ENCODE measurements at regions not wholly inside any gene's neighbourhood (a gene's known extent, or its start where the extent isn't known, plus 50 kb on each side); places are given as distances from the start of the nearest gene placed in this dataset.

GRCh38 chr6:103784117-103784516 is 1075.6 kb downstream of the HACE1 start:
- H3K9me3 ChIP-seq (ENCODE audit: control insufficient read depth, insufficient read depth, low read length), result no peaks in the 10 kb centered on the region
- WGBS (ENCODE audit: insufficient coverage, insufficient read length), result no CpG with 5 or more reads among the region's 2 CpGs
- H3K27ac ChIP-seq (ENCODE audit: low read length), result no peak overlapping the region
- no peak for DNase-seq (ENCODE audit: low read depth, low spot score)
- no peaks in the 10 kb centered on the region for H3K27me3 ChIP-seq (ENCODE audit: control insufficient read depth, insufficient read depth, low read length)
- H3K36me3 ChIP-seq (ENCODE audit: control insufficient read depth, insufficient read depth, low read length), result no peaks in the 10 kb centered on the region
- no peak overlapping the region for H3K4me3 ChIP-seq (ENCODE audit: low read length)
- no peaks in the 10 kb centered on the region for H3K4me1 ChIP-seq (ENCODE audit: control insufficient read depth, insufficient read depth, low read length)

GRCh38 chr6:103783329-103783728 is 1076.4 kb downstream of the HACE1 start:
- no peak for DNase-seq (ENCODE audit: low read depth, low spot score)
- Histone ChIP-seq H3K36me3 (ENCODE audit: control insufficient read depth, insufficient read depth, low read length) (no peaks in the 10 kb centered on the region), H3K4me3 (ENCODE audit: low read length) (no peak overlapping the region), H3K27me3 (ENCODE audit: control insufficient read depth, insufficient read depth, low read length) (no peaks in the 10 kb centered on the region), H3K27ac (ENCODE audit: low read length) (no peak overlapping the region), H3K4me1 (ENCODE audit: control insufficient read depth, insufficient read depth, low read length) (no peaks in the 10 kb centered on the region), H3K9me3 (ENCODE audit: control insufficient read depth, insufficient read depth, low read length) (no peaks in the 10 kb centered on the region)
- no CpG with 5 or more reads among the region's 4 CpGs for WGBS (ENCODE audit: insufficient coverage, insufficient read length)

- 100% methylated on average over 1 of the region's 1 CpG for WGBS (ENCODE audit: insufficient coverage, insufficient read length)
- Histone ChIP-seq H3K27ac (ENCODE audit: low read length) (no peak overlapping the region), H3K4me3 (ENCODE audit: low read length) (no peak overlapping the region), H3K4me1 (ENCODE audit: control insufficient read depth, insufficient read depth, low read length) (no peaks in the 10 kb centered on the region), H3K36me3 (ENCODE audit: control insufficient read depth, insufficient read depth, low read length) (no peaks in the 10 kb centered on the region), H3K9me3 (ENCODE audit: control insufficient read depth, insufficient read depth, low read length) (no peaks in the 10 kb centered on the region), H3K27me3 (ENCODE audit: control insufficient read depth, insufficient read depth, low read length) (no peaks in the 10 kb centered on the region)
- DNase-seq (ENCODE audit: low read depth, low spot score), result no peak
These were observed 1090.3 kb downstream of the HACE1 start for GRCh38 chr6:103769431-103769830.

GRCh38 chr6:103750603-103751002 is 1109.1 kb downstream of the HACE1 start:
- no peak overlapping the region for H3K4me3 ChIP-seq (ENCODE audit: low read length)
- H3K27ac ChIP-seq (ENCODE audit: low read length), result no peak overlapping the region
- DNase-seq (ENCODE audit: low read depth, low spot score), result no peak
- WGBS (ENCODE audit: insufficient coverage, insufficient read length), result no CpG with 5 or more reads among the region's 7 CpGs
- no peaks in the 10 kb centered on the region for H3K4me1 ChIP-seq (ENCODE audit: control insufficient read depth, insufficient read depth, low read length)
- no peaks in the 10 kb centered on the region for H3K27me3 ChIP-seq (ENCODE audit: control insufficient read depth, insufficient read depth, low read length)
- no peaks in the 10 kb centered on the region for H3K9me3 ChIP-seq (ENCODE audit: control insufficient read depth, insufficient read depth, low read length)
- H3K36me3 ChIP-seq (ENCODE audit: control insufficient read depth, insufficient read depth, low read length), result no peaks in the 10 kb centered on the region

- Histone ChIP-seq H3K27ac (ENCODE audit: low read length) (no peak overlapping the region), H3K9me3 (ENCODE audit: control insufficient read depth, insufficient read depth, low read length) (no peaks in the 10 kb centered on the region), H3K4me3 (ENCODE audit: low read length) (no peak overlapping the region), H3K36me3 (ENCODE audit: control insufficient read depth, insufficient read depth, low read length) (no peaks in the 10 kb centered on the region), H3K4me1 (ENCODE audit: control insufficient read depth, insufficient read depth, low read length) (no peaks in the 10 kb centered on the region), H3K27me3 (ENCODE audit: control insufficient read depth, insufficient read depth, low read length) (no peaks in the 10 kb centered on the region)
- WGBS (ENCODE audit: insufficient coverage, insufficient read length), result no CpG with 5 or more reads among the region's 6 CpGs
- no peak for DNase-seq (ENCODE audit: low read depth, low spot score)
These were observed 1125.7 kb downstream of the HACE1 start for GRCh38 chr6:103734016-103734415.

GRCh38 chr6:103729658-103730057 is 1130.1 kb downstream of the HACE1 start:
- no peaks in the 10 kb centered on the region for H3K36me3 ChIP-seq (ENCODE audit: control insufficient read depth, insufficient read depth, low read length)
- H3K4me1 ChIP-seq (ENCODE audit: control insufficient read depth, insufficient read depth, low read length), result no peaks in the 10 kb centered on the region
- H3K27ac ChIP-seq (ENCODE audit: low read length), result no peak overlapping the region
- no peak overlapping the region for H3K4me3 ChIP-seq (ENCODE audit: low read length)
- DNase-seq (ENCODE audit: low read depth, low spot score), result no peak
- no CpG with 5 or more reads among the region's 2 CpGs for WGBS (ENCODE audit: insufficient coverage, insufficient read length)
- no peaks in the 10 kb centered on the region for H3K9me3 ChIP-seq (ENCODE audit: control insufficient read depth, insufficient read depth, low read length)
- H3K27me3 ChIP-seq (ENCODE audit: control insufficient read depth, insufficient read depth, low read length), result no peaks in the 10 kb centered on the region

GRCh38 chr6:103723438-103724322 is 1136.0 kb downstream of the HACE1 start:
- no peak for DNase-seq (ENCODE audit: low read depth, low spot score)
- no peak overlapping the region for H3K4me3 ChIP-seq (ENCODE audit: low read length)
- no peaks in the 10 kb centered on the region for H3K4me1 ChIP-seq (ENCODE audit: control insufficient read depth, insufficient read depth, low read length)
- no peak overlapping the region for H3K27ac ChIP-seq (ENCODE audit: low read length)
- no peaks in the 10 kb centered on the region for H3K36me3 ChIP-seq (ENCODE audit: control insufficient read depth, insufficient read depth, low read length)
- H3K9me3 ChIP-seq (ENCODE audit: control insufficient read depth, insufficient read depth, low read length), result no peaks in the 10 kb centered on the region
- H3K27me3 ChIP-seq (ENCODE audit: control insufficient read depth, insufficient read depth, low read length), result no peaks in the 10 kb centered on the region

GRCh38 chr6:103722683-103723082 is 1137.0 kb downstream of the HACE1 start:
- WGBS (ENCODE audit: insufficient coverage, insufficient read length), result no CpG with 5 or more reads among the region's 1 CpG
- no peak for DNase-seq (ENCODE audit: low read depth, low spot score)
- H3K9me3 ChIP-seq (ENCODE audit: control insufficient read depth, insufficient read depth, low read length), result no peaks in the 10 kb centered on the region
- no peaks in the 10 kb centered on the region for H3K4me1 ChIP-seq (ENCODE audit: control insufficient read depth, insufficient read depth, low read length)
- no peaks in the 10 kb centered on the region for H3K27me3 ChIP-seq (ENCODE audit: control insufficient read depth, insufficient read depth, low read length)
- H3K4me3 ChIP-seq (ENCODE audit: low read length), result no peak overlapping the region
- H3K27ac ChIP-seq (ENCODE audit: low read length), result no peak overlapping the region
- no peaks in the 10 kb centered on the region for H3K36me3 ChIP-seq (ENCODE audit: control insufficient read depth, insufficient read depth, low read length)

GRCh38 chr6:103721923-103722322 is 1137.8 kb downstream of the HACE1 start:
- Histone ChIP-seq H3K27ac (ENCODE audit: low read length) (no peak overlapping the region), H3K4me1 (ENCODE audit: control insufficient read depth, insufficient read depth, low read length) (no peaks in the 10 kb centered on the region), H3K36me3 (ENCODE audit: control insufficient read depth, insufficient read depth, low read length) (no peaks in the 10 kb centered on the region), H3K4me3 (ENCODE audit: low read length) (no peak overlapping the region), H3K27me3 (ENCODE audit: control insufficient read depth, insufficient read depth, low read length) (no peaks in the 10 kb centered on the region), H3K9me3 (ENCODE audit: control insufficient read depth, insufficient read depth, low read length) (no peaks in the 10 kb centered on the region)
- DNase-seq (ENCODE audit: low read depth, low spot score), result no peak
- WGBS (ENCODE audit: insufficient coverage, insufficient read length), result no CpG with 5 or more reads among the region's 2 CpGs

GRCh38 chr6:103720393-103720792 is 1139.3 kb downstream of the HACE1 start:
- no peak for DNase-seq (ENCODE audit: low read depth, low spot score)
- Histone ChIP-seq H3K27me3 (ENCODE audit: control insufficient read depth, insufficient read depth, low read length) (no peaks in the 10 kb centered on the region), H3K4me3 (ENCODE audit: low read length) (no peak overlapping the region), H3K27ac (ENCODE audit: low read length) (no peak overlapping the region), H3K9me3 (ENCODE audit: control insufficient read depth, insufficient read depth, low read length) (no peaks in the 10 kb centered on the region), H3K4me1 (ENCODE audit: control insufficient read depth, insufficient read depth, low read length) (no peaks in the 10 kb centered on the region), H3K36me3 (ENCODE audit: control insufficient read depth, insufficient read depth, low read length) (no peaks in the 10 kb centered on the region)

GRCh38 chr6:103719545-103719944 is 1140.2 kb downstream of the HACE1 start:
- Histone ChIP-seq H3K27ac (ENCODE audit: low read length) (no peak overlapping the region), H3K4me3 (ENCODE audit: low read length) (no peak overlapping the region), H3K27me3 (ENCODE audit: control insufficient read depth, insufficient read depth, low read length) (no peaks in the 10 kb centered on the region), H3K36me3 (ENCODE audit: control insufficient read depth, insufficient read depth, low read length) (no peaks in the 10 kb centered on the region), H3K9me3 (ENCODE audit: control insufficient read depth, insufficient read depth, low read length) (no peaks in the 10 kb centered on the region), H3K4me1 (ENCODE audit: control insufficient read depth, insufficient read depth, low read length) (no peaks in the 10 kb centered on the region)
- DNase-seq (ENCODE audit: low read depth, low spot score), result no peak

Data from iPS DF 6.9 (cell line).